SK-N-SH (cell line): ENCODE measurements at regions not wholly inside any gene's neighbourhood (a gene's known extent, or its start where the extent isn't known, plus 50 kb on each side); places are given as distances from the start of the nearest gene placed in this dataset.

ENCODE experiments used
- EZH2phosphoT487 ChIP-seq: fragments of 200-600 bp; sonication (generic); IDR thresholded peaks from 2 replicates; pipeline ENCODE4 v1.6.1; 2017; ENCODE audit warnings: low read depth, mixed run types, mild to moderate bottlenecking, antibody characterized with exemption, moderate library complexity, borderline replicate concordance
- FOXJ3 ChIP-seq: sonication (generic); formaldehyde crosslinking; IDR thresholded peaks from 2 replicates; pipeline ENCODE4 v1.5.1; 2020; ENCODE audit warnings: mild to moderate bottlenecking, missing genetic modification reagents
- FOXM1 ChIP-seq: IDR thresholded peaks from 2 replicates; pipeline ENCODE4 v1.4.0; 2012; ENCODE audit warnings: low read depth, mild to moderate bottlenecking
- JUND ChIP-seq: IDR thresholded peaks from 2 replicates; pipeline ENCODE4 v1.4.0; 2012
- NFIC ChIP-seq: IDR thresholded peaks from 2 replicates; pipeline ENCODE4 v1.4.0; 2012; ENCODE audit warnings: borderline replicate concordance
- POLR2AphosphoS5 ChIP-seq: IDR thresholded peaks from 2 replicates; pipeline ENCODE4 v1.6.1; 2012; ENCODE audit warnings: low read depth, low read length
- RFX5 ChIP-seq: IDR thresholded peaks from 2 replicates; pipeline ENCODE4 v1.6.1; 2012; ENCODE audit warnings: mild to moderate bottlenecking, improper control_type of control experiment, low read length
- RXRA ChIP-seq: IDR thresholded peaks from 2 replicates; pipeline ENCODE4 v1.4.0; 2012; ENCODE audit warnings: low read depth, mild to moderate bottlenecking, borderline replicate concordance
- SMC3 ChIP-seq: IDR thresholded peaks from 2 replicates; pipeline ENCODE4 v1.6.1; 2012; ENCODE audit warnings: low read depth, low read length, improper control_type of control experiment
- TAF1 ChIP-seq: IDR thresholded peaks from 2 replicates; pipeline ENCODE4 v1.6.1; 2012; ENCODE audit warnings: low read depth, mild to moderate bottlenecking, low read length, moderate library complexity, borderline replicate concordance
- TF ChIP-seq, protein P1 (sequence below): fragments of 200-600 bp; sonication (generic); IDR thresholded peaks from 2 replicates; pipeline ENCODE4 v1.6.1; 2017; ENCODE audit warnings: antibody characterized with exemption, mild to moderate bottlenecking, moderate library complexity
- TF ChIP-seq, protein P2 (sequence below): IDR thresholded peaks from 2 replicates; pipeline ENCODE4 v1.4.0; 2012; ENCODE audit warnings: low read depth
- TF ChIP-seq, protein P3 (sequence below): fragments of 150-350 bp; IDR thresholded peaks from 2 replicates; pipeline ENCODE4 v1.6.1; 2017; ENCODE audit warnings: antibody characterized with exemption, low read length, low read depth, borderline replicate concordance

DNA sequence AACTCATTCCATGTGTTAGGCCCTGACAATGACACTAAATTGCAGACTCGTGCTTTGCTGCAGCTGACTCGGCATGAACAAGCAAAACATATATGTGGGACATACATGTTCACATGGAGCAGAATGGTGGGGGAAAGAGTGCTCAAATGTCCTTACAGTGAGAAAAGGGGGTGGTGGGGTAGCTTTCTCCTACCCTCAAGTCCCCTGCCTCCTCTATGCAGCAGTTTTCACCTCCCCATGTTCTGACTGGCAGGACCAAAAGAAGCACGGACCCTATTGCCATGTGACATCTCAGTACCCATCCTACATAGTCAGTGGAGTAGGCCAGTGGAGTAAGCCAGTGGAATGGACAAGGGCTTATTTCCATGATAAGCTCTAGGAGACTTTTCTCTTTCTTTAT, 259.3 kb downstream of the TTC32 start:
- TF ChIP-seq, protein P1, sequence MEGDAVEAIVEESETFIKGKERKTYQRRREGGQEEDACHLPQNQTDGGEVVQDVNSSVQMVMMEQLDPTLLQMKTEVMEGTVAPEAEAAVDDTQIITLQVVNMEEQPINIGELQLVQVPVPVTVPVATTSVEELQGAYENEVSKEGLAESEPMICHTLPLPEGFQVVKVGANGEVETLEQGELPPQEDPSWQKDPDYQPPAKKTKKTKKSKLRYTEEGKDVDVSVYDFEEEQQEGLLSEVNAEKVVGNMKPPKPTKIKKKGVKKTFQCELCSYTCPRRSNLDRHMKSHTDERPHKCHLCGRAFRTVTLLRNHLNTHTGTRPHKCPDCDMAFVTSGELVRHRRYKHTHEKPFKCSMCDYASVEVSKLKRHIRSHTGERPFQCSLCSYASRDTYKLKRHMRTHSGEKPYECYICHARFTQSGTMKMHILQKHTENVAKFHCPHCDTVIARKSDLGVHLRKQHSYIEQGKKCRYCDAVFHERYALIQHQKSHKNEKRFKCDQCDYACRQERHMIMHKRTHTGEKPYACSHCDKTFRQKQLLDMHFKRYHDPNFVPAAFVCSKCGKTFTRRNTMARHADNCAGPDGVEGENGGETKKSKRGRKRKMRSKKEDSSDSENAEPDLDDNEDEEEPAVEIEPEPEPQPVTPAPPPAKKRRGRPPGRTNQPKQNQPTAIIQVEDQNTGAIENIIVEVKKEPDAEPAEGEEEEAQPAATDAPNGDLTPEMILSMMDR, result no peak
- TF ChIP-seq, protein P2, sequence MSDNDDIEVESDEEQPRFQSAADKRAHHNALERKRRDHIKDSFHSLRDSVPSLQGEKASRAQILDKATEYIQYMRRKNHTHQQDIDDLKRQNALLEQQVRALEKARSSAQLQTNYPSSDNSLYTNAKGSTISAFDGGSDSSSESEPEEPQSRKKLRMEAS, result no peak
- TF ChIP-seq SMC3 (no peak), POLR2AphosphoS5 (no peak), FOXM1 (no peak), RFX5 (no peak), JUND (no peak), TAF1 (no peak), FOXJ3 (CRISPR knock-in tag) (no peak), RXRA (no peak), NFIC (no peak), EZH2phosphoT487 (no peak)
- TF ChIP-seq, protein P3, sequence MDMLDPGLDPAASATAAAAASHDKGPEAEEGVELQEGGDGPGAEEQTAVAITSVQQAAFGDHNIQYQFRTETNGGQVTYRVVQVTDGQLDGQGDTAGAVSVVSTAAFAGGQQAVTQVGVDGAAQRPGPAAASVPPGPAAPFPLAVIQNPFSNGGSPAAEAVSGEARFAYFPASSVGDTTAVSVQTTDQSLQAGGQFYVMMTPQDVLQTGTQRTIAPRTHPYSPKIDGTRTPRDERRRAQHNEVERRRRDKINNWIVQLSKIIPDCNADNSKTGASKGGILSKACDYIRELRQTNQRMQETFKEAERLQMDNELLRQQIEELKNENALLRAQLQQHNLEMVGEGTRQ, result no peak
